ENCODE measurements at regions not wholly inside any gene's neighbourhood (a gene's known extent, or its start where the extent isn't known, plus 50 kb on each side); places are given as distances from the start of the nearest gene placed in this dataset.

- ATAC-seq (no peak), DNase-seq (no peak)
Measured at GRCh38 chr1:72937905-72938304, 655.6 kb upstream of the NEGR1 start.

GRCh38 chr1:72936942-72937341 is 654.6 kb upstream of the NEGR1 start:
- ATAC-seq, result no peak
- no peak for DNase-seq

GRCh38 chr1:72936151-72936740 is 653.9 kb upstream of the NEGR1 start:
- ATAC-seq (no peak), DNase-seq (no peak)

GRCh38 chr1:72932025-72932424 is 649.7 kb upstream of the NEGR1 start:
- DNase-seq (no peak), ATAC-seq (no peak)

- no peak for ATAC-seq
Measured at GRCh38 chr1:72930528-72930927, 648.2 kb upstream of the NEGR1 start.

GRCh38 chr1:72918940-72919339 is 636.6 kb upstream of the NEGR1 start:
- no peak for DNase-seq
- ATAC-seq, result no peak

More at GRCh38 chr1:72930528-72930927, 648.2 kb upstream of the NEGR1 start:
- no peak for DNase-seq

GRCh38 chr1:72917920-72918319 is 635.6 kb upstream of the NEGR1 start:
- ATAC-seq (no peak), DNase-seq (no peak)

GRCh38 chr1:72915581-72915980 is 633.2 kb upstream of the NEGR1 start:
- no peak for DNase-seq
- no peak for ATAC-seq

- ATAC-seq, result no peak
- DNase-seq, result no peak
Measured at GRCh38 chr1:72911656-72912055, 629.3 kb upstream of the NEGR1 start.

- ATAC-seq (no peak), DNase-seq (no peak)
Measured at GRCh38 chr1:72896256-72896655, 613.9 kb upstream of the NEGR1 start.

GRCh38 chr1:72892461-72892860 is 610.1 kb upstream of the NEGR1 start:
- ATAC-seq, result no peak
- DNase-seq, result no peak

- no peak for ATAC-seq
- DNase-seq, result no peak
Measured at GRCh38 chr1:72891976-72892375, 609.6 kb upstream of the NEGR1 start.

GRCh38 chr1:72885841-72886240 is 603.5 kb upstream of the NEGR1 start:
- DNase-seq, result no peak
- no peak for ATAC-seq

- DNase-seq (no peak), ATAC-seq (no peak)
Measured at GRCh38 chr1:72885017-72885416, 602.7 kb upstream of the NEGR1 start.

GRCh38 chr1:72869873-72870272 is 587.5 kb upstream of the NEGR1 start:
- ATAC-seq, result no peak

GRCh38 chr1:72869441-72869840 is 587.1 kb upstream of the NEGR1 start:
- no peak for DNase-seq
- ATAC-seq, result no peak

More at GRCh38 chr1:72869873-72870272, 587.5 kb upstream of the NEGR1 start:
- no peak for DNase-seq

- ATAC-seq (no peak), DNase-seq (no peak)
Measured at GRCh38 chr1:72851597-72851996, 569.3 kb upstream of the NEGR1 start.

GRCh38 chr1:72848997-72849396 is 566.7 kb upstream of the NEGR1 start:
- no peak for DNase-seq
- ATAC-seq, result no peak

GRCh38 chr1:72847651-72848050 is 565.3 kb upstream of the NEGR1 start:
- ATAC-seq (no peak), DNase-seq (no peak)

GRCh38 chr1:72846476-72847278 is 564.3 kb upstream of the NEGR1 start:
- ATAC-seq (no peak), DNase-seq (no peak)

GRCh38 chr1:72845981-72846380 is 563.6 kb upstream of the NEGR1 start:
- DNase-seq, result no peak
- no peak for ATAC-seq

- ATAC-seq (no peak), DNase-seq (no peak)
Measured at GRCh38 chr1:72845381-72845780, 563.0 kb upstream of the NEGR1 start.

GRCh38 chr1:72837781-72838180 is 555.4 kb upstream of the NEGR1 start:
- DNase-seq (no peak), ATAC-seq (no peak)

Data from stimulated activated naive CD8-positive, alpha-beta T cell treated with anti-CD3 and anti-CD28 coated beads, Interleukin-15, Interleukin-2, amounts not matched to agents 100 U/mL and 50 U/mL, for 24 hours (primary cell).